SK-N-SH (cell line): ENCODE measurements at regions not wholly inside any gene's neighbourhood (a gene's known extent, or its start where the extent isn't known, plus 50 kb on each side); places are given as distances from the start of the nearest gene placed in this dataset.

Experiments used
- CTCF ChIA-PET: fragments of 300-600, 350-600 bp; formaldehyde crosslinking; extraction: SDS; loops from one replicate; lab custom pipeline; 2021; lab: Yijun Ruan, JAX
- POLR2A ChIA-PET: fragments of 350-600 bp; sonication (Branson Sonifier 250); formaldehyde crosslinking; extraction: SDS; loops from one replicate; lab custom pipeline; 2020; ENCODE audit warnings: antibody characterized with exemption, inconsistent platforms; lab: Yijun Ruan, JAX
- DNase-seq: peaks from one replicate; pipeline ENCODE4 v3.0.0; 2012
- H2AFZ ChIP-seq: fragments of 200-600 bp; sonication (generic); 2 replicates; pipeline ENCODE4 v1.8.1; 2016; ENCODE audit warnings: antibody characterized with exemption, mild to moderate bottlenecking, low read depth
- H3F3A ChIP-seq: fragments of 200-600 bp; sonication (generic); replicated peaks from 2 replicates; pipeline ENCODE3; 2016; ENCODE audit warnings: antibody characterized with exemption, mild to moderate bottlenecking; ENCODE audit not compliant: insufficient read depth
- H3K27ac ChIP-seq, 2 experiments: fragments of 200-500 bp in 1 of 2; fragments of 200-600 bp in 1 of 2; sonication (Bioruptor generic) in 1 of 2; sonication (generic), shearing (Covaris generic) in 1 of 2; 2 replicates each; pipeline versions ENCODE4 v1.5.1 to v1.6.1; 2014 to 2016; ENCODE audit warnings: low read depth in 2 of 2, inconsistent platforms in 1 of 2, low read length in 1 of 2, mild to moderate bottlenecking in 1 of 2, mixed read lengths in 1 of 2
- H3K27me3 ChIP-seq: fragments of 200-600 bp; sonication (generic), shearing (Covaris generic); 2 replicates; pipeline ENCODE4 v1.6.1; 2016; ENCODE audit warnings: mixed run types; ENCODE audit not compliant: insufficient read depth
- H3K36me3 ChIP-seq, 2 experiments: fragments of 200-500 bp in 1 of 2; fragments of 200-600 bp in 1 of 2; sonication (Bioruptor generic) in 1 of 2; sonication (generic) in 1 of 2; replicated peaks in 1 of 2; 2 replicates each; pipeline versions ENCODE3 to v1.5.1; 2014 to 2016; ENCODE audit warnings: low read length in 1 of 2, mild to moderate bottlenecking in 1 of 2; ENCODE audit not compliant: insufficient read depth in 2 of 2, control insufficient read depth in 1 of 2
- H3K4me1 ChIP-seq, 2 experiments: fragments of 200-500 bp in 1 of 2; fragments of 200-600 bp in 1 of 2; sonication (Bioruptor generic) in 1 of 2; sonication (generic), shearing (Covaris generic) in 1 of 2; 2 replicates each; pipeline versions ENCODE4 v1.5.1 to v1.6.1; 2014 to 2016; ENCODE audit warnings: low read depth in 1 of 2, low read length in 1 of 2, mixed run types in 1 of 2; ENCODE audit not compliant: insufficient read depth in 2 of 2, control insufficient read depth in 1 of 2
- H3K4me2 ChIP-seq: fragments of 200-600 bp; sonication (generic), shearing (Covaris generic); 2 replicates; pipeline ENCODE4 v1.6.1; 2017; ENCODE audit warnings: mixed run types
- H3K4me3 ChIP-seq, 2 experiments: fragments of 200-500 bp in 1 of 2; fragments of 200-600 bp in 1 of 2; sonication (Bioruptor generic) in 1 of 2; sonication (generic), shearing (Covaris generic) in 1 of 2; 2 replicates each; pipeline versions ENCODE4 v1.5.1 to v1.8.1; 2014 to 2016; ENCODE audit warnings: low read depth in 2 of 2, inconsistent platforms in 1 of 2, low read length in 1 of 2, mild to moderate bottlenecking in 1 of 2, mixed read lengths in 1 of 2, moderate library complexity in 1 of 2
- H3K79me2 ChIP-seq: fragments of 200-600 bp; sonication (generic); 2 replicates; pipeline ENCODE4 v1.8.1; 2017; ENCODE audit warnings: mild to moderate bottlenecking; ENCODE audit not compliant: insufficient read depth
- H3K9ac ChIP-seq: fragments of 200-600 bp; sonication (generic); 2 replicates; pipeline ENCODE4 v1.6.1; 2017; ENCODE audit warnings: mixed run types
- H3K9me2 ChIP-seq: fragments of 200-600 bp; sonication (generic); 2 replicates; pipeline ENCODE4 v1.6.1; 2017; ENCODE audit warnings: mixed run types
- H3K9me3 ChIP-seq: fragments of 200-600 bp; sonication (generic); 2 replicates; pipeline ENCODE4 v1.6.1; 2017; ENCODE audit warnings: mixed run types, mild to moderate bottlenecking, moderate library complexity
- H4K20me1 ChIP-seq: fragments of 200-600 bp; sonication (generic); 2 replicates; pipeline ENCODE4 v1.6.1; 2017; ENCODE audit warnings: mild to moderate bottlenecking, mixed run types; ENCODE audit not compliant: insufficient read depth
- RFX5 ChIP-seq: IDR thresholded peaks from 2 replicates; pipeline ENCODE4 v1.6.1; 2012; ENCODE audit warnings: mild to moderate bottlenecking, improper control_type of control experiment, low read length
- ZBTB33 ChIP-seq: IDR thresholded peaks from 2 replicates; pipeline ENCODE4 v1.4.0; 2012; ENCODE audit warnings: low read depth, borderline replicate concordance
- WGBS: methylation state at CpG from one replicate; pipeline ENCODE4 v1.1.6; 2017; ENCODE audit warnings: low lambda C conversion rate; 5-methylcytosine and 5-hydroxymethylcytosine counted together

- Histone ChIP-seq H3K9me2 (no peaks in the 10 kb centered on the region), H3K4me3 (no peak overlapping the region), H4K20me1 (no peaks in the 10 kb centered on the region), H3K27ac (no peak overlapping the region), H3K4me1 (peaks cover 0 to under 1% of the 10 kb centered on the region in 2 experiments; a peak in 1 of 4 replicates), H3K4me2 (no peak overlapping the region), H3K9ac (no peak overlapping the region), H2AFZ (no peak overlapping the region), H3K79me2 (no peaks in the 10 kb centered on the region), H3K9me3 (no peaks in the 10 kb centered on the region), H3F3A (no peaks in the 10 kb centered on the region), H3K27me3 (no peaks in the 10 kb centered on the region), H3K36me3 (no peaks in the 10 kb centered on the region)
- no peak for TF ChIP-seq ZBTB33
- TF ChIP-seq RFX5: no peak
- whole genome bisulfite sequencing: 39% methylated on average over 8 of the region's 8 CpGs
- POLR2A ChIA-PET: no interaction called here
- CTCF ChIA-PET: interaction anchor here (0.9 to 1.4 kb wide), 3 partner anchors 12 to 16 kb away, joined by 3 to 5 read pairs (median 4); no protein-coding TSS in a partner anchor
- no peak for DNase-seq
These were observed 250.4 kb downstream of the NSG2 start for GRCh38 chr5:174295702-174296436.

GRCh38 chr5:174300118-174300940 lies 254.8 kb downstream of the NSG2 start:
- ChIA-PET CTCF (interaction anchor here (0.6 to 13.7 kb wide), 7 partner anchors 11 to 268 kb away, joined by 3 to 298 read pairs (median 4); partner anchors contain the start of gene NSG2), POLR2A (no interaction called here)
- TF ChIP-seq ZBTB33: no peak
- Histone ChIP-seq H3K4me3 (no peak overlapping the region), H4K20me1 (no peaks in the 10 kb centered on the region), H2AFZ (no peak overlapping the region), H3K9ac (no peak overlapping the region), H3K36me3 (no peaks in the 10 kb centered on the region), H3K9me2 (no peaks in the 10 kb centered on the region), H3F3A (no peaks in the 10 kb centered on the region), H3K79me2 (no peaks in the 10 kb centered on the region), H3K4me1 (peaks cover 0 to 21% of the 10 kb centered on the region in 2 experiments; a peak in 2 of 4 replicates), H3K27me3 (no peaks in the 10 kb centered on the region), H3K4me2 (no peak overlapping the region), H3K9me3 (no peaks in the 10 kb centered on the region), H3K27ac (no peak overlapping the region)
- no peak for DNase-seq
- WGBS: 55% methylated on average over 8 of the region's 8 CpGs
